ENCODE measurements at regions not wholly inside any gene's neighbourhood (a gene's known extent, or its start where the extent isn't known, plus 50 kb on each side); places are given as distances from the start of the nearest gene placed in this dataset.

DNA sequence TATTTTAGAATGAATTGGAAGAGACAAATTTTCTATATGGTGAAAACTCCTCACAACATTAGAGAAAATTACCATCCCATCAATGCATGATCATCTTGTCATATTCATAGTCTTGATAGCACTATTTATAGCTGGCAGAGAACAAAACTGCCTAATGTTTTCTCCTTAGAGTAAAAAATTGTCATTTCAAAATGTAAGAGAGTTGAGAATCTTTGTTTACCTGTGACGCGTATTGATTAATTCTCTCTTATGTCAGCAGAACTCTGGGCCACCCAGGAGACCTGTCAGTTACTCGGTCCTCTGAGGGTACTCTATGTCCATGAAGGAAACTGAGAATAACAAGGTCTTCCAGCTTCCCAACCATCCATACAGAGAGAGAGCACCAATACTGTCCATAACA lies 381.4 kb upstream of the ZP4 start (continued):
- TF ChIP-seq, protein P1, sequence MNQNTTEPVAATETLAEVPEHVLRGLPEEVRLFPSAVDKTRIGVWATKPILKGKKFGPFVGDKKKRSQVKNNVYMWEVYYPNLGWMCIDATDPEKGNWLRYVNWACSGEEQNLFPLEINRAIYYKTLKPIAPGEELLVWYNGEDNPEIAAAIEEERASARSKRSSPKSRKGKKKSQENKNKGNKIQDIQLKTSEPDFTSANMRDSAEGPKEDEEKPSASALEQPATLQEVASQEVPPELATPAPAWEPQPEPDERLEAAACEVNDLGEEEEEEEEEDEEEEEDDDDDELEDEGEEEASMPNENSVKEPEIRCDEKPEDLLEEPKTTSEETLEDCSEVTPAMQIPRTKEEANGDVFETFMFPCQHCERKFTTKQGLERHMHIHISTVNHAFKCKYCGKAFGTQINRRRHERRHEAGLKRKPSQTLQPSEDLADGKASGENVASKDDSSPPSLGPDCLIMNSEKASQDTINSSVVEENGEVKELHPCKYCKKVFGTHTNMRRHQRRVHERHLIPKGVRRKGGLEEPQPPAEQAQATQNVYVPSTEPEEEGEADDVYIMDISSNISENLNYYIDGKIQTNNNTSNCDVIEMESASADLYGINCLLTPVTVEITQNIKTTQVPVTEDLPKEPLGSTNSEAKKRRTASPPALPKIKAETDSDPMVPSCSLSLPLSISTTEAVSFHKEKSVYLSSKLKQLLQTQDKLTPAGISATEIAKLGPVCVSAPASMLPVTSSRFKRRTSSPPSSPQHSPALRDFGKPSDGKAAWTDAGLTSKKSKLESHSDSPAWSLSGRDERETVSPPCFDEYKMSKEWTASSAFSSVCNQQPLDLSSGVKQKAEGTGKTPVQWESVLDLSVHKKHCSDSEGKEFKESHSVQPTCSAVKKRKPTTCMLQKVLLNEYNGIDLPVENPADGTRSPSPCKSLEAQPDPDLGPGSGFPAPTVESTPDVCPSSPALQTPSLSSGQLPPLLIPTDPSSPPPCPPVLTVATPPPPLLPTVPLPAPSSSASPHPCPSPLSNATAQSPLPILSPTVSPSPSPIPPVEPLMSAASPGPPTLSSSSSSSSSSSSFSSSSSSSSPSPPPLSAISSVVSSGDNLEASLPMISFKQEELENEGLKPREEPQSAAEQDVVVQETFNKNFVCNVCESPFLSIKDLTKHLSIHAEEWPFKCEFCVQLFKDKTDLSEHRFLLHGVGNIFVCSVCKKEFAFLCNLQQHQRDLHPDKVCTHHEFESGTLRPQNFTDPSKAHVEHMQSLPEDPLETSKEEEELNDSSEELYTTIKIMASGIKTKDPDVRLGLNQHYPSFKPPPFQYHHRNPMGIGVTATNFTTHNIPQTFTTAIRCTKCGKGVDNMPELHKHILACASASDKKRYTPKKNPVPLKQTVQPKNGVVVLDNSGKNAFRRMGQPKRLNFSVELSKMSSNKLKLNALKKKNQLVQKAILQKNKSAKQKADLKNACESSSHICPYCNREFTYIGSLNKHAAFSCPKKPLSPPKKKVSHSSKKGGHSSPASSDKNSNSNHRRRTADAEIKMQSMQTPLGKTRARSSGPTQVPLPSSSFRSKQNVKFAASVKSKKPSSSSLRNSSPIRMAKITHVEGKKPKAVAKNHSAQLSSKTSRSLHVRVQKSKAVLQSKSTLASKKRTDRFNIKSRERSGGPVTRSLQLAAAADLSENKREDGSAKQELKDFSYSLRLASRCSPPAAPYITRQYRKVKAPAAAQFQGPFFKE (tag by site-specific recombination; IDR thresholded peaks at IDR 0.05; ENCODE audit: borderline replicate concordance) = no peak
- TF ChIP-seq CTCF (tag by site-specific recombination; IDR thresholded peaks at IDR 0.05) (no peak), MEIS1 (CRISPR knock-in tag; IDR thresholded peaks at IDR 0.05; ENCODE audit: borderline replicate concordance) (no peak), ZNF391 (tag by site-specific recombination; IDR thresholded peaks at IDR 0.05; ENCODE audit: borderline replicate concordance, low read depth) (no peak), ZNF223 (tag by site-specific recombination; IDR thresholded peaks at IDR 0.05) (no peak), ZNF544 (tag by site-specific recombination; IDR thresholded peaks at IDR 0.05) (no peak), ZNF624 (tag by site-specific recombination; IDR thresholded peaks at IDR 0.05) (no peak), ZNF174 (tag by site-specific recombination; IDR thresholded peaks at IDR 0.05) (no peak), PBX3 (CRISPR knock-in tag; IDR thresholded peaks at IDR 0.05) (no peak), SALL2 (tag by site-specific recombination; IDR thresholded peaks at IDR 0.05; ENCODE audit: borderline replicate concordance) (no peak)
- TF ChIP-seq, protein P2, sequence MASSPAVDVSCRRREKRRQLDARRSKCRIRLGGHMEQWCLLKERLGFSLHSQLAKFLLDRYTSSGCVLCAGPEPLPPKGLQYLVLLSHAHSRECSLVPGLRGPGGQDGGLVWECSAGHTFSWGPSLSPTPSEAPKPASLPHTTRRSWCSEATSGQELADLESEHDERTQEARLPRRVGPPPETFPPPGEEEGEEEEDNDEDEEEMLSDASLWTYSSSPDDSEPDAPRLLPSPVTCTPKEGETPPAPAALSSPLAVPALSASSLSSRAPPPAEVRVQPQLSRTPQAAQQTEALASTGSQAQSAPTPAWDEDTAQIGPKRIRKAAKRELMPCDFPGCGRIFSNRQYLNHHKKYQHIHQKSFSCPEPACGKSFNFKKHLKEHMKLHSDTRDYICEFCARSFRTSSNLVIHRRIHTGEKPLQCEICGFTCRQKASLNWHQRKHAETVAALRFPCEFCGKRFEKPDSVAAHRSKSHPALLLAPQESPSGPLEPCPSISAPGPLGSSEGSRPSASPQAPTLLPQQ (tag by site-specific recombination; IDR thresholded peaks at IDR 0.05) = no peak

GRCh38 chr1:238265866-238266265 lies 375.1 kb upstream of the ZP4 start:
- POLR2A ChIA-PET = no interaction called here
- CTCF ChIA-PET = no interaction called here

More at GRCh38 chr1:238265866-238266265, 375.1 kb upstream of the ZP4 start:
- Histone ChIP-seq H3K4me3 (ENCODE audit: low read depth, low read length) (no peak overlapping the region), H3K4me1 (ENCODE audit: control insufficient read depth, insufficient read depth, low read length) (no peaks in the 10 kb centered on the region), H3K9me3 (ENCODE audit: control insufficient read depth, insufficient read depth, low read depth, low read length) (no peaks in the 10 kb centered on the region; the same call in 1 of the 2 replicates), H3K36me3 (ENCODE audit: control insufficient read depth in 2 of 2, insufficient read depth in 1 of 2, low read length in 2 of 2) (no peaks in the 10 kb centered on the region), H3K27ac (ENCODE audit: extremely low read depth, low read depth, low read length) (no peak overlapping the region)
- no peak for TF ChIP-seq ZNF654 (tag by site-specific recombination; IDR thresholded peaks at IDR 0.05; ENCODE audit: low read depth)
- no peak for TF ChIP-seq ZNF596 (tag by site-specific recombination; IDR thresholded peaks at IDR 0.05)
- no peak for TF ChIP-seq ZNF324 (tag by site-specific recombination; IDR thresholded peaks at IDR 0.05)
- no peak for TF ChIP-seq KLF8 (tag by site-specific recombination; IDR thresholded peaks at IDR 0.05)
- no peak for TF ChIP-seq REST (tag by site-specific recombination; IDR thresholded peaks at IDR 0.05)
- TF ChIP-seq ZNF114 (tag by site-specific recombination; IDR thresholded peaks at IDR 0.05) = no peak
- TF ChIP-seq ZNF560 (tag by site-specific recombination; IDR thresholded peaks at IDR 0.05; ENCODE audit: borderline replicate concordance) = no peak
- TF ChIP-seq KLF1 (tag by site-specific recombination; IDR thresholded peaks at IDR 0.05) = no peak
